HG02798 (cell line): ENCODE measurements at regions not wholly inside any gene's neighbourhood (a gene's known extent, or its start where the extent isn't known, plus 50 kb on each side); places are given as distances from the start of the nearest gene placed in this dataset.
"Not testable (repeated sequence)": the region's sequence is repeated elsewhere in the genome, so short reads cannot be mapped to it uniquely, and the experiment has no call there.

Experiments
- ATAC-seq: cut with Tn5 transposase; IDR thresholded peaks from one replicate; pipeline ENCODE4 v1.9.1; 2021; ENCODE audit warnings: mild to moderate bottlenecking; ENCODE audit not compliant: unreplicated experiment, poor library complexity

DNA sequence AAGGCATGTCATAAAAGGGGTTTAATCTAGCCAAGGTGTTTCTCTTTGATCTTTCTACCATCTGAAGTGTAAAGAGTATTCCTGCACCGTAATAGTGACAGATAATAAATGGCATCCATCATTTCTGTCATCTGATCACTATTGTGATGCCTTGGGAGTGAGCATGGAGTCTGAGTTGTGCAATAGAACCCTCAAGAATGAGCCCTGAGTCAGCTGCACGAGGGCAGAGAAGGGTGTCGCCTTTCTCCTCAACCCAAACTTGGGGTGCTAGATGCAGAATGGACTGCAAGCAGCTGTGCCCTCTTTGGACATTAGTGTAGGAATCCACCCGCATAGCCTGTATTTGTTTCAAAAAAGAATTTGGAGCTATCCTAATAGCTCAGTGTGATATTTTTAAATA, 115.2 kb downstream of the ZNF37A start:
- ATAC-seq, result no peak

DNA sequence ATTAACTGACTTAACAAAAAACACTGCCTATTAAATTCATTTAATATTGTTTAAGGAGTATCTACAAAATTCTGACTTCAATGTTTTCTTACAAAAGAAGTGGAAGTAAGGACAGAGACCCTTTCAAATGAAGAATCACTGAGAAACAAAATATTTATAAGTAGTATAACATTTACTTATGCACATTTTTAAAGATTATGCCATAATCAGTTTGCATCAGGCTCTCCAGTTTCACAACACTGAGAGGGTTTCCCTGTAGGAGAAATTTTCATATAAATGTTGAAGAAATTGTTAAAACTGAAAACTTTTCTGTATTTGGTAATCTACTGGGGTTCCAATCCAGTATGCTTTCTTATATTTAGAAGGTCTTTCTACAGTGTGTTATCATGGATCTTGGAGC, 115.6 kb downstream of the ZNF37A start:
- not testable (repeated sequence) for ATAC-seq

DNA sequence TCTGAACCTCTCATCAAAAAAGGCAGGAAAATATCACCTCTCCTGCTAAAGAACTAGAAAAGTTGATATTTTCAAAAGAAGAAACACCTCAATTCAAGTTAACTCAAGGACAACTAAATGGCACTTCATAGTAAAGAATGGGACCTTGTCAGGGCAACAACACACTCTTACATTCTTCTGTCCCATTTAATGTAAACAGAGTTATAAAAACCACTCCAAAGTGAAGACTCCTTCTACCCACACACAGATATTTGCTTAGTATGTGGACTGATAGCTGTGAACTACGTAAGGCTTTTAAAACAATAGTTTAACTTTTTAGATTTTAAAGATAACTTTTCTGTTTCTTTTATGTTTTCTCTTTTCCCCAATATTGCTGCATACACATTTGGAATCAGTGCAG, 118.3 kb downstream of the ZNF37A start:
- ATAC-seq, result no peak

DNA sequence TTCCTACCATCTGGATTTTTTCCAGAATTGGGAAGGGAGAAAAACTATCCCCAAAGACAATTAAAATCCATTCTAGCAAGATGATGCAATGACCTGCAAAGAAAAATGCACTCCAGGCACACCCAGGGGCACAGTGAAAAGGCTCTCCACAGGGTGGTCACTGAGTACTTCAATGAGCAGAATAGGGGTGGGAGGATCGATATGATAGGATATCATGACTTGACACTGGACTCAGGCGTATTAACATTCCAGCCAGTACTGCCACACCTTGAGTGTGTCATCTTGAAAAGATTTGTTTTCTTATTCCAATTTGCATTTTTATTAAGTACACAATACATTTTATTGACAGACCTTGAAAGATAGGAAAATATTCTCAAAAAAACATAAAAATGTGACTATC, 132.2 kb downstream of the ZNF37A start:
- no peak for ATAC-seq

DNA sequence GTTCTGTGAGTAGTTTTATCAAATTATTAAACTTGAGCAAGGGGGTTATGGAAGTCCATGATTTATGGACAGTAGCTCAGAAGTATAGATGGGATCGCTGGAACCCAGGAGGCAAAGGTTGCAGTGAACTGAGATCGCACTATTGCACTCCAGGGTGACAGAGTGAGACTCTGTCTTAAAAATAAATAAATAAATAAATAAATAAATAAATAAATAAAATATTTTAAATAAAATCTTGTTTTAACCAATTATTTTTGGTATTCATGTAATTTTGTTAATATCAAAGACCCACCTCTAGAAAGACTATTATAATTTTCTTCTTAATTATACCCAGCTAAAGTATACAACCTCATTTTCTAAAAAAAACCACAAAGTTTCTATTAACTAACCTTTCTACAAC, 134.3 kb downstream of the ZNF37A start:
- no peak for ATAC-seq

DNA sequence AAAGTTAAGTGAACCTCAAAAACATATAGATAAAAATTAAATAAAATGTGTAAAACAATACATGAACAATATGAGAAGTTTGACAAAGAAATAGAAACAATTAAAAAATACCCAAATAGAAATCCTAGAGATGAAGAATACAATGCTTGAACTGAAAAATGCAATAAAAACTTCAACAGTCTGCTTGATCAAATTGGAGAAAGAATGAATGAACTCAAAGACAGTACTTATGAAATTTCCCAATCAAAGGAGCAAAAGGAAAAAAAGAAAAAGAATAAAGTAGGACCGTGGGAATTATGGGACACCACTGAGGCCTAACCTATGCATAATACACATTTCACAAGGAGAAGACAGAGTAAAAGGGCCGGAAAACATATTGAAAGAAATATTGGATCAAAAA, 144.3 kb downstream of the ZNF37A start:
- not testable (repeated sequence) for ATAC-seq

DNA sequence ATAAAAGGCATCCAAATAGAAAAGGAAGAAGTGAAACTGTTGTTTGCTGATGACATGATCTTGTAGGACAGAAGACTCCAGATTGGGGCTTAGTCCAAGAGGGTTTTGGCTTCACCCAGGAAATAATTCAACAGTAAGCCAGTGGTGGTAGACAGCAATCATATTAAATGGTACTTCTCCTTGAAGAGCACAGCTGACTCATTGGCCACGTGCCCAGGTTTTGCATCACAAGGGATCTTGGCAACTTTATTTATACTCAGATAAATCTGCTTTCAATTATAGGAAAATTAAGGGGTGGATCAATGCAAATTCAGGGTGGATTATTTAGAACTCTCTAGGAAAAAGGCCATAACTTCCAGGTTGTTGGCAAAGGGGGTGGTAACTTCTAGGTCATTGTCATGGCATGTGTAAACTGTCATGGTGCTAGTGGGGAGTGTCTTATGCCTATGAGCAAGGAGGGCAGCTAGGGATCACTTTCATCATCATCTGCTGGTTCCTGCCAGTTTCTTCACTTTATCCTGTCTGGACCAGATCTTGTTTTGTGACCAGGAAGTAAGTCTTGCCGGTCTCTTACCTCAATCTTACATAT, 148.0 kb downstream of the ZNF37A start:
- ATAC-seq, result not testable (repeated sequence)

DNA sequence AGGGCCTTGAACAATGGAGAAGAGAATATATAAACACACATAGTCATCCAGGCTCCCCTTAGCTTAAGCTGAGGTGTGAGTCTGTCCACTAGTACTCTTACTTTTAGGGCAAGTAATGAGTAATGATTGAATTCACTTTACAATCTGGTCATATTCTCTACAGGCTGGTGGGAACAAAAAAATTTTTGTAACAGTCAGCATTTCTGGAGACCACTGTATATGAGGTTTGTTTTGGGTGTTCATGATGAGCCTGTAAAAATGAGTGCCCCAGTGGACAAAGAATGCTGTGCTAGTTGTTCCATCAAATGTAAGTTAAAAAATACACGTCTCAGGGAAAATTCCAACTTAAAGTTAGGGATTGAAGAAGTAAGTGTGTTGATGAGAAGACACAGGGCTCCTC, 154.0 kb downstream of the ZNF37A start:
- not testable (repeated sequence) for ATAC-seq

DNA sequence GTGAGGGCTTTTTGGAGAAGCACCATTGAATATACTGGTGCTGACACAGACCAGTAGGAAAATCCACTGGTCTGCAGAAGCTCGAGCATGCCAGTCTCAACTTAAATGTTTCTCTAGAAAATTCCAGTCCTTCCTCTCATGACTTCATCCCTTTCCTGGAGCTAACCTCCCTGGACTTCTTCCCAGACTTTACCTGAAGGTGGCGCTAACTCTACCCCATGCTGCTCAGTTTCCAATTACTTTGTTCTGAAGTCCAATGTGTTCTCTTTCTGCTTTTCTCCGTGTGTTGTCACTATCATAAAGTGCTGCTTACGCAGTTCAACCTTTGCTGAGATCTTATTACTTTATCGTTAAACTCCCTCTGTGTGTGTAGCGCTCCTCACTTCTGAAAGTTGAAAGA, 158.4 kb downstream of the ZNF37A start:
- ATAC-seq, result not testable (repeated sequence)

DNA sequence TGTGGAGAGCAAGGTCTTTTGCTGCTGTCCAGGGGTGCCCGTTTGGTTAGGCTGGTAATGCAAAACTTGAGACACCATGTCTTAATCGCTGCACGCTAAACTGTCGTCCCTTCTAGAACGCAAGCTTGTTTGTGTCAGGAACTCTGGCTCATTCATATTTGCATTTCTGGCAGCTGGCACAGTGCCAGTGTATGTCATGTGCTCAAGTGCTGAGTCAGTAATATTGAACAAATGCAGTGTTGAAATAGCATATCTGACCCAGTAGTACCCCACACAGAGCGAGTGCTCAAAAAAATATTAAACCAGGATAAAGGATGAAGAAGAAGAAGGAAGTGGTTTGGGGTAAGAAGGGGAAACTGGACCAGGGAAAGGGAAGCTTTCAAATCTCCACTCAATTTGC, 173.4 kb downstream of the ZNF37A start:
- not testable (repeated sequence) for ATAC-seq

DNA sequence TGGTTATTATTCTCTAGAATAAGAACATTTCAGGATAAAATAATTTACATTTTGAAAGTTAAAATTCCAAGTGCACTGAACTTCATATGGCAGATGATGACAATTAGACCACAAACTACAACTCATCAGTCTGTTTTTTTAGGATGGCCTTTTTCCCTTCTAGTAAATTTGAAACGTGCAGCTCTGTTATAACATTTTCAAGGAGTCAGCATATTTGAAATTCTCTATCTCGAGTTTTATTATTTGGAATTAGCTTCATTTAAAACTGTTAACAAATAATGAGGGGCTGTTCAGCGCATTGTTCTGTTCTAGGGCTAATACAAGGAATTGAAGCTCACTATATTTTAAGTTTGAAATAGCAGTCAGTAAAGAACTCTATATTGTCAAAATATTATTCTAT, 176.9 kb downstream of the ZNF37A start:
- not testable (repeated sequence) for ATAC-seq

DNA sequence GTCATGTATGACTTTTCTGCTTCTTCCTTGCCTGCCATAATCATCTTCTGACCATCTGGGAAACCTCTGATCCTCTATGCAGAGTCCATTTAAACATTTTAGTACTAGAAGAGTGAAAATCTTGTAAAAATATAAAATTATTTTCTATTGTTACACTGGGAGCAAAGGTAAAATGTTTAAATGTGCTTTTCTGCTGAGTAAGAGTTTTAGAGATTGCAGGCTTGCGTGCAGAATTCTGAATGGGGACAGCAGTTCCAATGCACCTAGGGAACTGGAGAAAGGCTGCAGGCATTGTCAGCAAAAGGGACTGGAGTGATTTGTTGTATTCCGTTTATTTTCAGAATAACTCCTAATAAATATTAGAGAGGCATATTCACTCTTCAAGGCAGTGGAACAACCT, 180.7 kb downstream of the ZNF37A start:
- not testable (repeated sequence) for ATAC-seq

DNA sequence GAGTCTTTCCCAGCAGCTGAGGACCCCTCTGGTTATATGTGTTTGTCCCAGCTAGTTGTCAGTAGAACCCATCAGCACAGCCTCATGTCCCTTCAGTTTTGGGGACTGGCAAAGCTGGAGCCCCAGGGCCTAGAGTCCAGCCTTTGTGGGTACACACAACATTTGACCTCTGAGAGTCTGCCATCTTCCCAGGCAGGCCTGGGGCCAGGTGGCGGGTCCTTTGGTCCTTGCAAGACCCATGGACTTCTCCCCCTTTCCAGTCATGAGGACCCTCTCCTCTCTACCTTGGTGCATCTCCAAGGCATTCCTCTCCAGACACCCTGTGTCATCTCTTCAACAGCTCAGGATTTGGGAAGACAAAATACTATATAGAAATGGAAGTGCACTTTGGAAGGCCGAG, 198.4 kb downstream of the ZNF37A start:
- not testable (repeated sequence) for ATAC-seq

DNA sequence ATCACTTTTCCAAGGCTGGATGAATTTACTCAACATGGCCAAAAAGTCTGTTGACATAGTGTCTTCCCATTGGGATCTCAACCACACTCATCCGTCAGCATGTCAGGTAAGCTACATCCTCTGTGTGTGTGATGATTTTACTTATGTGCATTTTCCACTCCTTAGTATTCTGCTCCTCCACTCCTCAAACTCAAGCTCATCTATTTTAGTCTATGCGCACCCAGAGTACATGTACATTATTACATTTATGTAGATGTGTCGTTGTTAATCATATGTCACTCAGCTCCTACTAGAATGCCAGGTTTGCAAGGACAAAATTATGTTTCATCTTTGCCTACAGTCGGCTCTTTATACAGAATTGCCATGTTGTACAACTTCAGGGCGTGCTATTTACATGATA, 216.0 kb downstream of the ZNF37A start:
- not testable (repeated sequence) for ATAC-seq

DNA sequence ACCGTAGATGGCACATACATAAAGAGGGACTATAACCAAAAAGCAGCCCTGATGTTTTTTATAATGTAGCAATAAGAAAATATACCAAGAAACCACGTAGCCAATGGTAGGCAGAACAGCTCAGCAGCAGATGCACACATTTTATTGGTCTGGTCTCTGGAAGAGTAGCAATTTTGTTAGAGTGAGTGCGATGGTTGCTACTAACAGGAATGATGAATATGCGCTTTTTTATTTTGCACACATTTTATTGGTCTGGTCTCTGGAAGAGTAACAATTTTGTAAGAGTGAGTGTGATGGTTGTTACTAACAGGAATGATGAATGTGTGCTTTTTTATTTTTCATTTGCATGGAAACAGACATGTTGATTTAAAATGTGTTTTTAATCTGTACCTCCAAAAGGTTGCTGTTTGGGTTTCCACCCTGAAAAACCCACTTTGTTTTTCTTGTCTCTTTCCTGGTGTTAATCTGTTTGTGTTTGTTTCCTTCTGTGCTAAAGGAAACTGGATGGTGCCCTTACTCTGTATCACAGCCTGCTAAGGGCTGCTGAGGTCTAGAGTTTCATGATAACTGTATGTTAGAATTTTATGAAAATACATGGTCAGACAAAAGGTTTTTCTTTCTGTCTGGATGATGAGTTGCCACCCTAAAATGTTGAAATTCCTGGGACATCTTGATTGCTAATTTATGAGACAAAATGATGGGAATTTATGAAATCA, 221.1 kb downstream of the ZNF37A start:
- not testable (repeated sequence) for ATAC-seq

DNA sequence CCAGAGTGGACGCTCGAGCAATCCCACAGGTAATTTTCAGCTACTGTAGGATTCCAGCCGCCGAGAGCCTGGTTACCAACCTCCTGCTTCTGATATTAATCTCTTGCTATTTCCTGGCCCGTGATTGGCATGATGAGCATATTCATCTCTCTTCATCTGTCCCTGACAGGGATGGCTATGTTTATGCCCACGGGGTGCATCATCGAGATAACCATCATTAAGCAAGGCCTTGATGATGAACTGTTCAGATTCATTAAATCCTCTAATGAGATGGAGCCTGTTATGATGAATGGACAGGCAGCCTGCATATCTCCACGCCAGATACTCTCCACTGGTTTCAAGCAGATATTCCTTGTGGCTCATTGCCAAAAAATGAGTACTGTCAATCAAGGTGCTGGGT, 227.3 kb downstream of the ZNF37A start:
- ATAC-seq, result not testable (repeated sequence)

DNA sequence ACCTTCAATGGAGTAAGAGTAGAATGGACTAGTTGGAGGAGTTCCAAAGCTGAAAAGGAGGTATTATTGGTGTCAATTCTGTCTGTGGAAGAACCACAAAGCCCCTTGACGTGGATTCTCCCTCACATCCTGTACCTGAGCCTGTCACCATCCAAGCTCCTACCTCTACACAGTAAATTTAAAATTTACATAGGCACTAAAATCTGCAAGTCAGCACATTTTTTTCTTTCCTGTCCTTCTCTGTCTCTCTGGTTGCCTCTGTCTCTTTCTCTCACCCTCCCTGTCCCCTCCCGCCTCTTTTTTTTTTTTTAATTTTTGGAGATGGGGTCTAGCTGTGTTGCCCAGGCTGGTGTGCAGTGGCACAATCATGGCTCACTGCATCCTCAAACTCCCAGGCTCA, 236.2 kb downstream of the ZNF37A start:
- not testable (repeated sequence) for ATAC-seq

DNA sequence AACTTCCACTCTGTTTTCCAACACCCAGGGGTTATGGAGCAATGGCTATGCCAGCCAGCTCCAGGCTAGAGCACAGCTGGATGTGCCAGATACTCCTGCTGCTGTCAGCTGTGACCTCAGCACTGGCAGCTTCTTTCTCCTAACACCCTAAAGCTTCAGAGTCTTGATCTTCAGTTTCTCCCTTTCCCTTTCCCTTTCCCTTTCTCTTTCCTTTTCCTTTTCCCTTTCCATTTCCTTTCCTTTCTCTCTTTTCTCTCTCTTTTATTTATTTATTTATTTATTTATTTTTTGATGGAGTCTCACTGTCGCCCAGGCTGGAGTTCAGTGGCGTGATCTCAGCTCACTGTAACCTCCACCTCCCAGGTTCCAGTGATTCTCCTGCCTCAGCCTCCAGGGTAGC, 237.0 kb downstream of the ZNF37A start:
- not testable (repeated sequence) for ATAC-seq

DNA sequence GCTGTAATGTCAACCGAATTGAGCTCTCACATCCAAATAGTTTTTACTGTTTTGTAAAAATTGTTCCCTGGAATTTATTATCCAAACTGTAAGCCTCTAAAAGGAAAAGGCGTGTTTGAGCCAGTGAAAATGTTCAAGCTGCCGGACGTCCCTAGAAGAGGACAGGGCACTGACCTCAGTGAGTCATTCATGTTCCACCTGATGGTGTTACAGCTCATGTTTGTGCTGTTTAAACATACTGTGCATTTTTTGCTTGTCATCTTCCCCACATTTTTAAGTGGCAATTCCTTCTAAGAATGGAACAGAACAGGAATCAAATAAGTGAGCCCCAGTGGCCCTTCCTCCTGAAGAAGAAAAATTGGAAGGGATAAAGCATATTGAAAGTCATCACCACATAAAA, 239.6 kb downstream of the ZNF37A start:
- not testable (repeated sequence) for ATAC-seq

DNA sequence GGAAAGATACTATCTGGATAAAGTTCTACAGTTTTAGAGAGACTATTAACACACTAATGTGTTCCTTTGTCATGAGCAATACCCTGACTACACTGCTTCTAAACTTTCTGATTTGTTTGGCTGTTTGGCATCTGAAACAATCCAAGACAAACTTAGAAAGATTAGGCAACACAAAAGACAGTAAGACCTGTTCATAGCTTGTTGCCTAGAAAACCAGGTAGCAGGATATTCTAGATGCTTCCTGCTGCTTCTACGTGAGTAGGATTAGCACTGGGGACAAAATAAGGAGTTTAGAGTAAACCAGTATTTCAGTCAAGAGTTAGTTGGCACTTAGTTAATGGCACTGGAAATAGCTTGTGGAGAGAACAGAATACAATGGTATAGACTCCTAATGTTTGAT, 256.5 kb downstream of the ZNF37A start:
- not testable (repeated sequence) for ATAC-seq

DNA sequence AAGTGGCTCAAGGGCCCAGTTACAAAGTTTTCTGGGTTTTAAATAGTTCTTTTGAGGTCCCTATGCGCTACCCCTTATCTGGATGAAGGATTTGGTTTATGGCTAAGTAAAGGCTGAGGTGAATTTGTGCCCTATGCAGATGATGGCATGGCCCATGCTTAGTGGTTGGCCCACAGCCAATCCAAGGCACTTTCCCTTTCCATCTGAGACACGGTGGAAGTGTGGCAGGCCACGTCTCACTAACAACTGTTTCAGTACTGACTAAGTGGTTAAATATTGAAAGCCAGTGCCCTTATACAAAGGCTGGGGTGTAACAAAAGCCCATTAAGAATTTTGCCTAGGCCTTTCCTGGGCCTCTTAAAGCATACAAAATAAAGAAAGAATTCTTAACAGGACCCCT, 260.3 kb downstream of the ZNF37A start:
- not testable (repeated sequence) for ATAC-seq

DNA sequence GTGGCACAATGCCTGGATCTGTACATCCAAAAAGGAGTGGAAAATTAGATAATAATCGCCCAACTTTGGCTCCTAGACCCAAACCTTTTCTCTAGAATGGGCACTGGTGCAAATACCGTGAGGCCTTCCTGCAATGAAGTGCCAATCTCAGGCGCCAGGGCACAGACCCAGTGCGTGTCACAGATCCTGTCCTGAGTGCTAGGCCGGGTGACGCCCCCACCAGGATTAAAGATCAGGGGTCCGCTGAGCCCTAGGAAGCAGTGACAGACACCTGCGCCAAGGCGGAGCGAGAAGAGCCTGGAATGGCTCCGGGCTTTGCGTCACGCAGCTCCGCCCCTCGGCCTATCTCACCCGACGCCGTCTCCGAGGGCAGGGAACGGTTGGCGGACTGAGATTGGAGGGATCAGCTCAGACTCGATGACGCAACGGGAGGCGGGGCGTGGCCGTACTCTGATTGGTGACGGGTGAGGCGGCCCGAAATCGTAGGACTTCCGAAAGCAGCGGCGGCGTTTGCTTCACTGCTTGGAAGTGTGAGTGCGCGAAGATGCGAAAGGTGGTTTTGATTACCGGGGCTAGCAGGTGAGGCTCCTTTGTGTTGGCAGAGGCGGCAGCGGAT, 261.9 kb downstream of the ZNF37A start:
- peak; percentile 100 for ATAC-seq
